GM06990 (cell line): ENCODE measurements at regions not wholly inside any gene's neighbourhood (a gene's known extent, or its start where the extent isn't known, plus 50 kb on each side); places are given as distances from the start of the nearest gene placed in this dataset.

Experiments
- DNase-seq: peaks from one replicate; pipeline ENCODE4 v3.0.0-alpha.2; 2011; ENCODE audit not compliant: insufficient read length; ENCODE audit errors: extremely low read depth
- H3K27me3 ChIP-seq: replicated peaks from 2 replicates; pipeline ENCODE4 v1.6.0; 2011; ENCODE audit warnings: low read length; ENCODE audit not compliant: control insufficient read depth, insufficient read depth
- H3K36me3 ChIP-seq: 2 replicates; pipeline ENCODE4 v1.5.1; 2011; ENCODE audit warnings: low read length; ENCODE audit not compliant: control insufficient read depth, insufficient read depth
- H3K4me3 ChIP-seq: replicated peaks from 2 replicates; pipeline ENCODE4 v1.5.1; 2011; ENCODE audit warnings: low read depth, mild to moderate bottlenecking, control low read depth, low read length
- TF ChIP-seq, protein P1 (sequence below): IDR thresholded peaks from 2 replicates; pipeline ENCODE4 v1.5.1; 2011; ENCODE audit warnings: low read length, control low read depth, mild to moderate bottlenecking, inconsistent platforms; ENCODE audit not compliant: insufficient read depth, poor library complexity, severe bottlenecking

DNA sequence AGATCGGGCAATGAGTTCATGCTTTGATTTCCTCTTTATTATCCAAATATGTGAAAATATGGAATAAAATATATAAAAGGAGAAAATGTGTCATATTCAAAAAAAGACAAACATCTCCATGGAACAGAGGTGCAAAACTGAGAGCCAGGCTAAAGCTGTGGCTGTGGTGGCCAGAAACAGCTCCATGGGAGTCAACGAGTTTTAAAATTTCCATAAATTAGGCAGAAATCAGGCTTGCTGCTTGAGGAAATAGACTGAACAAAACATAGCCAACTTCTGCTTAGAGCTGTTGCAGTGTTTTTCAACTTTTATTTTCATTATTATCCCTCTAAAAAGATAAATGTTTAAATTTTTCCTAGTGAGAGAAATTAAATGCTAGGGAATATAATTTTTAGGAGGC is 110.8 kb upstream of the SLC30A5 start:
- TF ChIP-seq, protein P1, sequence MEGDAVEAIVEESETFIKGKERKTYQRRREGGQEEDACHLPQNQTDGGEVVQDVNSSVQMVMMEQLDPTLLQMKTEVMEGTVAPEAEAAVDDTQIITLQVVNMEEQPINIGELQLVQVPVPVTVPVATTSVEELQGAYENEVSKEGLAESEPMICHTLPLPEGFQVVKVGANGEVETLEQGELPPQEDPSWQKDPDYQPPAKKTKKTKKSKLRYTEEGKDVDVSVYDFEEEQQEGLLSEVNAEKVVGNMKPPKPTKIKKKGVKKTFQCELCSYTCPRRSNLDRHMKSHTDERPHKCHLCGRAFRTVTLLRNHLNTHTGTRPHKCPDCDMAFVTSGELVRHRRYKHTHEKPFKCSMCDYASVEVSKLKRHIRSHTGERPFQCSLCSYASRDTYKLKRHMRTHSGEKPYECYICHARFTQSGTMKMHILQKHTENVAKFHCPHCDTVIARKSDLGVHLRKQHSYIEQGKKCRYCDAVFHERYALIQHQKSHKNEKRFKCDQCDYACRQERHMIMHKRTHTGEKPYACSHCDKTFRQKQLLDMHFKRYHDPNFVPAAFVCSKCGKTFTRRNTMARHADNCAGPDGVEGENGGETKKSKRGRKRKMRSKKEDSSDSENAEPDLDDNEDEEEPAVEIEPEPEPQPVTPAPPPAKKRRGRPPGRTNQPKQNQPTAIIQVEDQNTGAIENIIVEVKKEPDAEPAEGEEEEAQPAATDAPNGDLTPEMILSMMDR = no peak
- H3K4me3 ChIP-seq = no peak overlapping the region
- no peak for DNase-seq
- no peaks in the 10 kb centered on the region for H3K27me3 ChIP-seq
- no peaks in the 10 kb centered on the region for H3K36me3 ChIP-seq

DNA sequence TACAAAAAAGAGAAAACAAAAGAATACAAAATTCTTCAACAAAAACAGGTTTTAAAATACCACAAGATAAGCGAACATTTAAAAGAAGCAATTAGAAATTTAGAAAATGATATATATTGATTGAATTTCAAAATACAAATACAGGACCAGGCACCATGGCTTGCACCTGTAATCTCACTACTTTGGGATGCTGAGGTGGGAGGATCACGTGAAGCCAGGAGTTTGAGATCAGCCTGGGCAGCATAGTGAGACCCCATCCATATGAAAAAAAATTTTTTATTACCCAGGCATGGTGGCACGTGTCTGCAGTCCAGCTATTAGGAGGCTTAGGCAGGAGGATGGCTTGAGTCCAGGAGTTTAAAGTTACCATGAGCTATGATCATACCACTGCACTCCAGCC is 109.9 kb upstream of the SLC30A5 start:
- H3K36me3 ChIP-seq = no peaks in the 10 kb centered on the region
- no peaks in the 10 kb centered on the region for H3K27me3 ChIP-seq
- DNase-seq = no peak
- H3K4me3 ChIP-seq = no peak overlapping the region
- TF ChIP-seq, protein P1 = no peak

DNA sequence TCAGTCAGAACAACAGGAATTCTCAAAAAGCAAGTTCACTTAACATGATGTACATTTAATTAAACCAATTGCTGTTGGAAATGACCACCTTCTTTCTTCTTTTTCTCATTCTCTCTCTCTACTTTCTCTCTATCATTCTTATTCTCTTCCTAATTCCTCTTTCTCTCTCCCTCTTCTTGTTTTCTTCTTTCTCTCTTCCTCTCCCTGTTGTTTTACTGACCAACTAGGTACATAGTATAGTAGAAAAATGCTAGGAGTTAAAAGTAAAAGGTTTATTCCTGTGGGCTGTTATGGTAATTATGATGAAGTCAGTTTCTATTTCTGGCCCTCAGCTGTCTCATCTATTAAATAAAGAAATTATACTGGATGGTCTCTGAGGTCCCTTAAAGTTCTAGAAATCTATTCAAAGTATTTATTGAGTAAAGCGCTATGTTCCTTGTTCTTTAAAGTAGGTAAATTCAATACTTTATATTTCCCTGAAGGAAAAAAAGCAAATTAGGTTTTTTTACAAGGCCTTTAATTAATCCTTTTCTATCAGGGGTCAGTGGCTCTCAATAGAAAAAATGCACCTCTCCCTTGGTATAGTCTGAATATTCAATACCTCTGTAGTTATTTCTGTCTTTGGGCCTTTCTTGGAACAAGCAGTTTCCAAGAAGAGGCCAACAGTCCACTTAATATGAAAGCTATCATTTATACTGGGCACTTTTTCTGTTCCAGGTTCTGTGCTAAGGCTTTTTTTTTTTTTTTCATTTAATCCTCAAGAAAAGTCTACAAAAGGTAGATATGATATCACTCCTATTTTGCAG is 102.3 kb upstream of the SLC30A5 start:
- Histone ChIP-seq H3K27me3 (no peaks in the 10 kb centered on the region), H3K4me3 (no peak overlapping the region), H3K36me3 (no peaks in the 10 kb centered on the region)
- TF ChIP-seq, protein P1 = no peak
- no peak for DNase-seq

DNA sequence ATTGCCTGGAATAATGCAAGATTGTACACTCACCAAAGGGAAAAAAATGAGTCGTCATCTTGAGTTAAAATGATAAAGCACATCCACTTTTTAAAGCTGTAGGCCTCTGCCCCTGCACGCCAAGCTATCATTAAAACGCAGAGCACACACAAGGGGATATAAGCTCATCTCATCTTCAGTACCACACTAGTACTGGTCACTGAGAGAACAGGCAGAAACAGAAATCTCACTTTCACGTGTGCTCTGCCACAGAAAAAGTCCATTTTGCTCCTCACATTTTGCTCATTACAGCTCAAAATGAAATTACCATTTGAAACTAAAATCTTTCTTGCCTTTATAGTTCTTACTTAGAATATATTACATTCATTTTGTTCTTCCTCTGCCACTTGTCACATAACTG is 99.2 kb upstream of the SLC30A5 start:
- TF ChIP-seq, protein P1 = no peak
- DNase-seq = peak; percentile 18
- H3K4me3 ChIP-seq = no peak overlapping the region
- no peaks in the 10 kb centered on the region for H3K36me3 ChIP-seq
- H3K27me3 ChIP-seq = no peaks in the 10 kb centered on the region

DNA sequence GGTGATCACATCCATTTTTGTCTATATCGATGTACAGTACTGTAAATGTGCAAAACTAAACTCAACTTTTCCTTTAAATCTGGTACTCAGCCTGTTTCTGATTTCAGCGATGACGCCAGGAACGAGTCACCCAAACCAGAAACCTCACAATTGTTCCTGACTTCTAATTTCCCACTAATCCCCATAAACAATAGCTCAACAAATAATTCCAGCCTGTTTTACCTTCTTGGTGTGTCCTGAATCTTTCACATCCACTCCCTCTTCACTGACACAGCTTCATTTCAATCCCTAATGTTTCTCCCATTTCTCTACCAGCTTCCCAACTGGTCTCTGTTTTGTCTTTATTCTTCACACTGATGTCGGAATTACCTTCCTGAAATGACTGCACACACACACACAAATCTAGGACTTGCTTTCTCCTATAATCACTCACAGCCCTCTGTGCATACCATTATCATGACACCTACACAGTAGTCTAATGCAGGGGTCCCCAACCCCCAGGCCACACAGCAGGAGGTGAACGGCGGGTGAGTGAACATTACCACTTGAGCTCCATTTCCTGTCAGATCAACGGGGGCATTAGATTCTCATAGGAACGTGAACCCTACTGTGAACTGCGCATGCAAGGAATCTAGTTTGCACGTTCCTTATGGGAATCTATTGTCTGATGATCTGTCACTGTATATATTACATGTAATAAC is 97.8 kb upstream of the SLC30A5 start:
- Histone ChIP-seq H3K4me3 (no peak overlapping the region), H3K27me3 (no peaks in the 10 kb centered on the region), H3K36me3 (no peaks in the 10 kb centered on the region)
- DNase-seq = no peak
- TF ChIP-seq, protein P1 = no peak
